ENCODE measurements at regions not wholly inside any gene's neighbourhood (a gene's known extent, or its start where the extent isn't known, plus 50 kb on each side); places are given as distances from the start of the nearest gene placed in this dataset.

GRCh38 chr3:80696280-80696679 is 928.5 kb upstream of the ROBO1 start:
- Histone ChIP-seq H3K9me3 (replicated peaks) (no peaks in the 10 kb centered on the region), H3K36me3 (no peaks in the 10 kb centered on the region), H3K4me1 (replicated peaks) (no peaks in the 10 kb centered on the region), H3K27ac (no peak overlapping the region), H3K27me3 (replicated peaks) (no peaks in the 10 kb centered on the region), H3K4me3 (no peak overlapping the region)
- no peak for DNase-seq (ENCODE audit: low read depth in 1 of 2, low spot score in 2 of 2)

- no peaks in the 10 kb centered on the region for H3K4me1 ChIP-seq (replicated peaks)
- no peaks in the 10 kb centered on the region for H3K27me3 ChIP-seq (replicated peaks)
- H3K27ac ChIP-seq: no peak overlapping the region
- no peak overlapping the region for H3K4me3 ChIP-seq
- H3K9me3 ChIP-seq (replicated peaks): no peaks in the 10 kb centered on the region
- H3K36me3 ChIP-seq: no peaks in the 10 kb centered on the region
- DNase-seq (ENCODE audit: low read depth in 1 of 2, low spot score in 2 of 2): no peak
Observed at GRCh38 chr3:80688814-80689213, 921.0 kb upstream of the ROBO1 start.

GRCh38 chr3:80682951-80683350 is 915.2 kb upstream of the ROBO1 start:
- Histone ChIP-seq H3K4me1 (replicated peaks) (no peaks in the 10 kb centered on the region), H3K27me3 (replicated peaks) (no peaks in the 10 kb centered on the region), H3K36me3 (no peaks in the 10 kb centered on the region), H3K4me3 (no peak overlapping the region), H3K9me3 (replicated peaks) (no peaks in the 10 kb centered on the region), H3K27ac (no peak overlapping the region)
- DNase-seq (ENCODE audit: low read depth in 1 of 2, low spot score in 2 of 2): no peak

GRCh38 chr3:80682235-80682634 is 914.4 kb upstream of the ROBO1 start:
- DNase-seq (ENCODE audit: low read depth in 1 of 2, low spot score in 2 of 2): no peak

GRCh38 chr3:80677796-80678195 is 910.0 kb upstream of the ROBO1 start:
- Histone ChIP-seq H3K27ac (no peak overlapping the region), H3K27me3 (replicated peaks) (no peaks in the 10 kb centered on the region), H3K4me1 (replicated peaks) (no peaks in the 10 kb centered on the region), H3K9me3 (replicated peaks) (no peaks in the 10 kb centered on the region), H3K4me3 (no peak overlapping the region), H3K36me3 (no peaks in the 10 kb centered on the region)
- DNase-seq (ENCODE audit: low read depth in 1 of 2, low spot score in 2 of 2): no peak

More at GRCh38 chr3:80682235-80682634, 914.4 kb upstream of the ROBO1 start:
- H3K27ac ChIP-seq: no peak overlapping the region
- H3K4me3 ChIP-seq: no peak overlapping the region
- no peaks in the 10 kb centered on the region for H3K36me3 ChIP-seq
- H3K9me3 ChIP-seq (replicated peaks): no peaks in the 10 kb centered on the region
- H3K27me3 ChIP-seq (replicated peaks): no peaks in the 10 kb centered on the region
- no peaks in the 10 kb centered on the region for H3K4me1 ChIP-seq (replicated peaks)

GRCh38 chr3:80676866-80677265 is 909.1 kb upstream of the ROBO1 start:
- no peak overlapping the region for H3K27ac ChIP-seq
- H3K27me3 ChIP-seq (replicated peaks): no peaks in the 10 kb centered on the region
- H3K9me3 ChIP-seq (replicated peaks): no peaks in the 10 kb centered on the region
- DNase-seq (ENCODE audit: low read depth in 1 of 2, low spot score in 2 of 2): no peak
- no peaks in the 10 kb centered on the region for H3K4me1 ChIP-seq (replicated peaks)
- H3K4me3 ChIP-seq: no peak overlapping the region
- no peaks in the 10 kb centered on the region for H3K36me3 ChIP-seq

- H3K27ac ChIP-seq: no peak overlapping the region
- H3K27me3 ChIP-seq (replicated peaks): no peaks in the 10 kb centered on the region
- no peak for DNase-seq (ENCODE audit: low read depth in 1 of 2, low spot score in 2 of 2)
- no peaks in the 10 kb centered on the region for H3K9me3 ChIP-seq (replicated peaks)
- no peaks in the 10 kb centered on the region for H3K36me3 ChIP-seq
- H3K4me1 ChIP-seq (replicated peaks): no peaks in the 10 kb centered on the region
- no peak overlapping the region for H3K4me3 ChIP-seq
Observed at GRCh38 chr3:80676261-80676660, 908.5 kb upstream of the ROBO1 start.

- DNase-seq (ENCODE audit: low read depth in 1 of 2, low spot score in 2 of 2): no peak
- no peaks in the 10 kb centered on the region for H3K36me3 ChIP-seq
- H3K4me3 ChIP-seq: no peak overlapping the region
- H3K4me1 ChIP-seq (replicated peaks): no peaks in the 10 kb centered on the region
- no peak overlapping the region for H3K27ac ChIP-seq
- H3K27me3 ChIP-seq (replicated peaks): no peaks in the 10 kb centered on the region
- no peaks in the 10 kb centered on the region for H3K9me3 ChIP-seq (replicated peaks)
Observed at GRCh38 chr3:80675790-80676189, 908.0 kb upstream of the ROBO1 start.

- Histone ChIP-seq H3K9me3 (replicated peaks) (no peaks in the 10 kb centered on the region), H3K4me1 (replicated peaks) (no peaks in the 10 kb centered on the region), H3K27me3 (replicated peaks) (no peaks in the 10 kb centered on the region), H3K27ac (no peak overlapping the region), H3K4me3 (no peak overlapping the region), H3K36me3 (no peaks in the 10 kb centered on the region)
- no peak for DNase-seq (ENCODE audit: low read depth in 1 of 2, low spot score in 2 of 2)
Observed at GRCh38 chr3:80668600-80669294, 900.9 kb upstream of the ROBO1 start.

GRCh38 chr3:80668100-80668499 is 900.3 kb upstream of the ROBO1 start:
- H3K4me3 ChIP-seq: no peak overlapping the region
- no peak for DNase-seq (ENCODE audit: low read depth in 1 of 2, low spot score in 2 of 2)
- H3K27ac ChIP-seq: no peak overlapping the region
- no peaks in the 10 kb centered on the region for H3K36me3 ChIP-seq
- H3K27me3 ChIP-seq (replicated peaks): no peaks in the 10 kb centered on the region
- H3K4me1 ChIP-seq (replicated peaks): no peaks in the 10 kb centered on the region
- H3K9me3 ChIP-seq (replicated peaks): no peaks in the 10 kb centered on the region

GRCh38 chr3:80663426-80663825 is 895.6 kb upstream of the ROBO1 start:
- no peaks in the 10 kb centered on the region for H3K36me3 ChIP-seq
- no peak for DNase-seq (ENCODE audit: low read depth in 1 of 2, low spot score in 2 of 2)
- no peaks in the 10 kb centered on the region for H3K4me1 ChIP-seq (replicated peaks)
- H3K9me3 ChIP-seq (replicated peaks): no peaks in the 10 kb centered on the region
- H3K4me3 ChIP-seq: no peak overlapping the region
- H3K27me3 ChIP-seq (replicated peaks): no peaks in the 10 kb centered on the region
- H3K27ac ChIP-seq: no peak overlapping the region

- H3K4me3 ChIP-seq: no peak overlapping the region
- no peaks in the 10 kb centered on the region for H3K27me3 ChIP-seq (replicated peaks)
- H3K9me3 ChIP-seq (replicated peaks): no peaks in the 10 kb centered on the region
- no peak overlapping the region for H3K27ac ChIP-seq
- no peaks in the 10 kb centered on the region for H3K36me3 ChIP-seq
- H3K4me1 ChIP-seq (replicated peaks): no peaks in the 10 kb centered on the region
- DNase-seq (ENCODE audit: low read depth in 1 of 2, low spot score in 2 of 2): no peak
Observed at GRCh38 chr3:80655216-80655615, 887.4 kb upstream of the ROBO1 start.

- Histone ChIP-seq H3K27ac (no peak overlapping the region), H3K4me3 (no peak overlapping the region), H3K9me3 (replicated peaks) (no peaks in the 10 kb centered on the region), H3K27me3 (replicated peaks) (no peaks in the 10 kb centered on the region), H3K36me3 (no peaks in the 10 kb centered on the region), H3K4me1 (replicated peaks) (no peaks in the 10 kb centered on the region)
- no peak for DNase-seq (ENCODE audit: low read depth in 1 of 2, low spot score in 2 of 2)
Observed at GRCh38 chr3:80649170-80649569, 881.4 kb upstream of the ROBO1 start.

- no peaks in the 10 kb centered on the region for H3K27me3 ChIP-seq (replicated peaks)
- no peak overlapping the region for H3K27ac ChIP-seq
- no peak overlapping the region for H3K4me3 ChIP-seq
- H3K9me3 ChIP-seq (replicated peaks): no peaks in the 10 kb centered on the region
- no peaks in the 10 kb centered on the region for H3K4me1 ChIP-seq (replicated peaks)
- no peaks in the 10 kb centered on the region for H3K36me3 ChIP-seq
- DNase-seq (ENCODE audit: low read depth in 1 of 2, low spot score in 2 of 2): no peak
Observed at GRCh38 chr3:80643421-80643820, 875.6 kb upstream of the ROBO1 start.
